Gastroesophageal sphincter (tissue), 3 donors: ENCODE measurements at regions not wholly inside any gene's neighbourhood (a gene's known extent, or its start where the extent isn't known, plus 50 kb on each side); places are given as distances from the start of the nearest gene placed in this dataset.

ENCODE experiments used
- CTCF ChIP-seq, 4 experiments: fragments of 200-600 bp in 2 of 4; fragments of 450-650 bp in 2 of 4; sonication (generic) in 1 of 4; IDR thresholded peaks; one replicate each; pipeline ENCODE4 v1.5.1; 2017 to 2019; ENCODE audit warnings: antibody characterized with exemption in 4 of 4, mild to moderate bottlenecking in 2 of 4, moderate library complexity in 2 of 4
- EP300 ChIP-seq: sonication (generic); formaldehyde crosslinking; IDR thresholded peaks from one replicate; pipeline ENCODE4 v1.6.1; 2017; ENCODE audit warnings: antibody characterized with exemption, mild to moderate bottlenecking
- POLR2A ChIP-seq, 2 donors: fragments of 450-650 bp; IDR thresholded peaks; one replicate each; pipeline ENCODE4 v1.6.1; 2017; ENCODE audit warnings: antibody characterized with exemption in 2 of 2, mild to moderate bottlenecking in 2 of 2, moderate library complexity in 1 of 2

GRCh38 chr20:23242104-23242503, 108.5 kb upstream of the NXT1 start:
- TF ChIP-seq CTCF (IDR thresholded peaks at IDR 0.05) (no peak), POLR2A (IDR thresholded peaks at IDR 0.05) (no peak), EP300 (no peak)
